HG02970 (cell line): ENCODE measurements at regions not wholly inside any gene's neighbourhood (a gene's known extent, or its start where the extent isn't known, plus 50 kb on each side); places are given as distances from the start of the nearest gene placed in this dataset.

Experiments
- ATAC-seq: cut with Tn5 transposase; IDR thresholded peaks from one replicate; pipeline ENCODE4 v1.9.1; 2021; ENCODE audit warnings: mild to moderate bottlenecking, moderate library complexity, moderate number of reproducible peaks; ENCODE audit not compliant: unreplicated experiment, low FRiP score

- no peak for ATAC-seq
These were observed 236.8 kb upstream of the NCAM1 start for GRCh38 chr11:112724496-112724790.

GRCh38 chr11:112725636-112726035 is 235.6 kb upstream of the NCAM1 start:
- no peak for ATAC-seq

- no peak for ATAC-seq
These were observed 233.8 kb upstream of the NCAM1 start for GRCh38 chr11:112727341-112727841.

GRCh38 chr11:112728288-112728687 is 232.9 kb upstream of the NCAM1 start:
- ATAC-seq = no peak

GRCh38 chr11:112728716-112729115 is 232.5 kb upstream of the NCAM1 start:
- no peak for ATAC-seq

GRCh38 chr11:112730591-112730990 is 230.6 kb upstream of the NCAM1 start:
- ATAC-seq = no peak

- ATAC-seq = no peak
These were observed 229.7 kb upstream of the NCAM1 start for GRCh38 chr11:112731538-112731937.

GRCh38 chr11:112732031-112732430 is 229.2 kb upstream of the NCAM1 start:
- ATAC-seq = no peak

GRCh38 chr11:112734207-112734606 is 227.0 kb upstream of the NCAM1 start:
- no peak for ATAC-seq

- ATAC-seq = no peak
These were observed 225.8 kb upstream of the NCAM1 start for GRCh38 chr11:112735470-112735869.

GRCh38 chr11:112744041-112744440 is 217.2 kb upstream of the NCAM1 start:
- no peak for ATAC-seq

GRCh38 chr11:112745973-112746372 is 215.2 kb upstream of the NCAM1 start:
- ATAC-seq = no peak

GRCh38 chr11:112748252-112748651 is 213.0 kb upstream of the NCAM1 start:
- ATAC-seq = no peak

- ATAC-seq = no peak
These were observed 212.3 kb upstream of the NCAM1 start for GRCh38 chr11:112748713-112749543.

- no peak for ATAC-seq
These were observed 209.9 kb upstream of the NCAM1 start for GRCh38 chr11:112751329-112751728.

GRCh38 chr11:112751772-112752171 is 209.4 kb upstream of the NCAM1 start:
- no peak for ATAC-seq

GRCh38 chr11:112752563-112752962 is 208.7 kb upstream of the NCAM1 start:
- ATAC-seq = no peak

GRCh38 chr11:112753706-112754105 is 207.5 kb upstream of the NCAM1 start:
- no peak for ATAC-seq

- no peak for ATAC-seq
These were observed 201.8 kb upstream of the NCAM1 start for GRCh38 chr11:112759418-112759817.

GRCh38 chr11:112760396-112761059 is 200.7 kb upstream of the NCAM1 start:
- ATAC-seq = no peak

- no peak for ATAC-seq
These were observed 199.1 kb upstream of the NCAM1 start for GRCh38 chr11:112761911-112762706.
